ENCODE measurements at regions not wholly inside any gene's neighbourhood (a gene's known extent, or its start where the extent isn't known, plus 50 kb on each side); places are given as distances from the start of the nearest gene placed in this dataset.
A peak's percentile ranks its signal among the peaks of the same experiment; 100 is the strongest.

DNA sequence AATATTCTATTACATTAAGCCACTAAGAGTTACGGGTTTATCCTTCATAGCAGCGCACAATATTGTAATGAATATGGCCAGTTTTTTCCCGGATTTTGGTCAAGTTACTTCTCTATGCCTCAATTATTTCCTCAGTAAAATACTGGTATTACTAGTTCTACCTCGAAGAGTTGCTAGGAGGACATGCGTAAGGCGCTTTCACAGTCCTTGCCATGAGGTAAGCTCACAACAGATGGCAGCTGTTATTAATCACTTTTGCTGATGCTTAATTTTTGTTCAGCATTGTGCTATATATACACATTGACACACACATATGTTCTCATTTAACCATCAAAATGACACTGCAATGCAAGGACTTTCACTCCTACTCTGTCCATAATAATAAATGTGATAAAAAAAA, 101.5 kb downstream of the SCG2 start:
- CTCF ChIA-PET, result no interaction called here
- TF ChIP-seq, protein P1, sequence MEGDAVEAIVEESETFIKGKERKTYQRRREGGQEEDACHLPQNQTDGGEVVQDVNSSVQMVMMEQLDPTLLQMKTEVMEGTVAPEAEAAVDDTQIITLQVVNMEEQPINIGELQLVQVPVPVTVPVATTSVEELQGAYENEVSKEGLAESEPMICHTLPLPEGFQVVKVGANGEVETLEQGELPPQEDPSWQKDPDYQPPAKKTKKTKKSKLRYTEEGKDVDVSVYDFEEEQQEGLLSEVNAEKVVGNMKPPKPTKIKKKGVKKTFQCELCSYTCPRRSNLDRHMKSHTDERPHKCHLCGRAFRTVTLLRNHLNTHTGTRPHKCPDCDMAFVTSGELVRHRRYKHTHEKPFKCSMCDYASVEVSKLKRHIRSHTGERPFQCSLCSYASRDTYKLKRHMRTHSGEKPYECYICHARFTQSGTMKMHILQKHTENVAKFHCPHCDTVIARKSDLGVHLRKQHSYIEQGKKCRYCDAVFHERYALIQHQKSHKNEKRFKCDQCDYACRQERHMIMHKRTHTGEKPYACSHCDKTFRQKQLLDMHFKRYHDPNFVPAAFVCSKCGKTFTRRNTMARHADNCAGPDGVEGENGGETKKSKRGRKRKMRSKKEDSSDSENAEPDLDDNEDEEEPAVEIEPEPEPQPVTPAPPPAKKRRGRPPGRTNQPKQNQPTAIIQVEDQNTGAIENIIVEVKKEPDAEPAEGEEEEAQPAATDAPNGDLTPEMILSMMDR (conservative IDR thresholded peaks at IDR 0.05; ENCODE audit: low read depth), result no peak
- no peak for DNase-seq (ENCODE audit: low spot score)
- H3K27ac ChIP-seq, result no peak overlapping the region
- POLR2A ChIA-PET (ENCODE audit: low non-redundant PET), result no interaction called here

DNA sequence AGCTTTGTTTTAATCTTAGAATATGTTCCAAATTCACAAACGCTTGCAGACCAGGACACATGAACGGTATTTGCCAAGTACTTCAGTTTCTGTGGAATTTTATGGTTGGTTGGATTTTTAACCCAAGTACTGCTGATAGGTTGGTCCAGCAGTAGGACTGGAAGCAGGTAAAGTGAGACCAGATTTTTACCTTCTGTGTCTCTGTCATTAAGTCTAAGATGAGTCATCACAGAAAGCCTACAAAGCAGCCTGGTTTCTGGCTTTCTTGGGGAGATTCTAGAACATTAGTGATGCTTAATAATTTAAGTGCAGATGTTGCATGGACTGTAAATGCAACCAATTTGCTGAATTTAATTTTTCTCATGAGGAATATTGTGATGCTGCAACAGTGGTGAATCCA, 100.5 kb downstream of the SCG2 start:
- H3K27ac ChIP-seq, result no peak overlapping the region
- TF ChIP-seq, protein P1 (conservative IDR thresholded peaks at IDR 0.05; ENCODE audit: low read depth), result no peak
- CTCF ChIA-PET, result interaction anchor here (0.7 kb wide), 1 partner anchor 28 kb away, joined by 3 read pairs; no protein-coding TSS in a partner anchor
- DNase-seq (ENCODE audit: low spot score), result no peak
- POLR2A ChIA-PET (ENCODE audit: low non-redundant PET), result no interaction called here

DNA sequence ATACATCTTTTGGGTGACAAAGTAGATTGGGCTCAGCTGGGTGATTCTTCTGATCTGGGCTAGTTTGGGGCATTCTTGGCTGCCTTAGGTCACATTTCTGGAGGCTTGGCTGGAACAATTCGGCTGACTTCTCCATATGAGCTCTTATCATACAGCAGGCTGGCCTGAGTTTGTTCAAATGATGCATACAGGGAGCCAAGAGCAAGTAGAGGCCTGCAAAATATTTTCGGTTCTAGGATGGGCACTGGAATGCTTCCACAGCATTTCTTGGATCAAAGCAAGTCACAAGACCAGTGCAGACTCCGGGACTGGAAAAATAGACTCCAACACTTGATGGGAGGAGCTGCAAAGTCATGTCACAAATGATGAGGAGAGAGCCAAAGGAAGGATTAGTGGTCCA, 98.4 kb downstream of the SCG2 start:
- H3K27ac ChIP-seq, result peak overlapping the region; percentile 40; the same call in 1 of the 2 replicates
- CTCF ChIA-PET, result no interaction called here
- TF ChIP-seq, protein P1 (conservative IDR thresholded peaks at IDR 0.05; ENCODE audit: low read depth), result no peak
- peak; percentile 22 for DNase-seq (ENCODE audit: low spot score)
- POLR2A ChIA-PET (ENCODE audit: low non-redundant PET), result no interaction called here

DNA sequence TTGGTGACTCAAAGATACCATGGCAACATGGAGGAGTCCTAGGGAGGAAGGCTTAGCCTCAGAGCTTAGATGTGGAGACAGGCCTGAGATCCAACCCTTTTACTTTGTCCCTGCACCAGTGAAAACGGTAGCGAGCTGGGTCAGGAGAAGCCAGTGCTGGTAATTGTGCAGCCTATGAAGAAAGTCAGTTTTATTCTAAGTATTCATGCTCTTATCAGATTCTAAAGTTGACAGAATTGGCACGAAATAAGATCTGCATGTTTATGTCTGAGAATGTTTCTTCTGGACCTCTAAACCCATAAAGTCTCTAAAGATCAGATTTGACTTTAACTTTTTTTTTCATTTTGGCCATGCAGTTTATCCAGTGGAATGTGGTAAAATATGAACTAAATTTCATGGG, 93.8 kb downstream of the SCG2 start:
- CTCF ChIA-PET, result no interaction called here
- no peak overlapping the region for H3K27ac ChIP-seq
- TF ChIP-seq, protein P1 (conservative IDR thresholded peaks at IDR 0.05; ENCODE audit: low read depth), result no peak
- no peak for DNase-seq (ENCODE audit: low spot score)
- POLR2A ChIA-PET (ENCODE audit: low non-redundant PET), result no interaction called here

DNA sequence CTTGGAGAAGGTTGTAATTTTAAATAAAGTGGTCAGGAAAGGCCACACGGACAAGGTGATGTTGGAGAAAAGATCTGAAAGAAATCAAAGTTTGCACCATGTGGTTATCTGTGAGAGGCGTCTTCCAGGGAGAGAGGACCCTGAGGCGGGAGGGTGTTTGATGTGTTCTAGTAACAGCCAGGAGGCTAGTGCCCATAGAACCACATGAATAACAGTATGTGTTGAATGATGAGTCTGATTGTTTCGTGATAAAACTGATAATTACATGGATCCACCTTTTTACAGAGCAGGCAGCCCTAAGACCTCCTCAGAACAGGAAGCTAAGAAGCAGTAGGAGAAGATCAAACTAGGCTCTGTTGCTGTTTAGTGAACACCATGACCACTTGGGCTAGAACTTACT, 91.4 kb downstream of the SCG2 start:
- ChIA-PET CTCF (no interaction called here), POLR2A (ENCODE audit: low non-redundant PET) (no interaction called here)
- TF ChIP-seq, protein P1 (conservative IDR thresholded peaks at IDR 0.05; ENCODE audit: low read depth), result no peak
- no peak overlapping the region for H3K27ac ChIP-seq
- no peak for DNase-seq (ENCODE audit: low spot score)

DNA sequence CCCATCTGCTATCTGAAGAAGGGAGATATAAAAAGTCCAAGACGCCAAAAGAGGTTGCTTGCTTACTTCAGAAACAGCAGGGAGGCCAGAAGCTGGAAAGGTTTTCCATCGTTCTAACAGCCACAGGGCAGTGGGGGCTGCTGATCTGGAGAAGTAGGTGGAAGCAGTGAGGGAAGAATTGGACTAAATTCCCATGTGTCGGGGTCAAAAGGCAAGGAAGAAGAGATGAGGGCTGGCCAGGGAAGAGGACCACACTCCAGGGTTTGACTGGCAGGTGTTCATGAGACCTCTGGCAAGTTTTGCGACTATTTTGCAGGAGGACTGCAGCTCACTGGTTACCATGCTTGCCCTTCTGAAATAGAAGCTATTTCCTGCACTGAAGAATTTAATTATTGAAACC, 91.0 kb downstream of the SCG2 start:
- ChIA-PET CTCF (no interaction called here), POLR2A (ENCODE audit: low non-redundant PET) (no interaction called here)

More for the DNA sequence above, 91.0 kb downstream of the SCG2 start:
- H3K27ac ChIP-seq, result no peak overlapping the region
- TF ChIP-seq, protein P1 (conservative IDR thresholded peaks at IDR 0.05; ENCODE audit: low read depth), result no peak
- DNase-seq (ENCODE audit: low spot score), result no peak

Measured in RWPE1 (cell line).